B cell (primary cell): ENCODE measurements at regions not wholly inside any gene's neighbourhood (a gene's known extent, or its start where the extent isn't known, plus 50 kb on each side); places are given as distances from the start of the nearest gene placed in this dataset.

ENCODE experiments used
- ATAC-seq: fragments of 200-7000 bp; cut with Tn5 transposase; one replicate; pipeline ENCODE4 v1.10.0; 2021; ENCODE audit warnings: low read depth, mild to moderate bottlenecking, moderate number of reproducible peaks, moderate library complexity
- CTCF ChIA-PET: fragments of 350-600 bp; sonication (Branson Sonifier 250); formaldehyde crosslinking; loops from one replicate; lab custom pipeline; 2021; ENCODE audit warnings: antibody characterized with exemption, inconsistent platforms; lab: Charles Lee
- POLR2A ChIA-PET: fragments of 350-600 bp; sonication (Branson Sonifier 250); formaldehyde crosslinking; loops from one replicate; lab custom pipeline; 2021; ENCODE audit warnings: antibody characterized with exemption; lab: Charles Lee
- DNase-seq: peaks from one replicate; pipeline ENCODE4 v3.0.0; 2013
- H2AFZ ChIP-seq: 2 replicates; pipeline ENCODE4 v1.6.1; 2012; ENCODE audit warnings: mild to moderate bottlenecking, low read depth, low read length; ENCODE audit not compliant: insufficient read depth, poor library complexity, severe bottlenecking
- H3K27ac ChIP-seq, 2 donors: 1 replicate in 1 of 2; 2 replicates in 1 of 2; pipeline ENCODE4 v1.5.1; 2012 to 2013; ENCODE audit warnings: low read length in 2 of 2, mild to moderate bottlenecking in 2 of 2, moderate library complexity in 1 of 2
- H3K27me3 ChIP-seq, 4 experiments: fragments of 200-600 bp in 1 of 4; sonication (generic) in 1 of 4; replicated peaks in 1 of 4; 1 replicate in 2 of 4; 2 replicates in 2 of 4; pipeline versions ENCODE4 v1.6.1 to v1.7.0; 2013 to 2016; ENCODE audit warnings: low read length in 3 of 4, mild to moderate bottlenecking in 2 of 4, mixed read lengths in 1 of 4, moderate library complexity in 1 of 4; ENCODE audit not compliant: insufficient read depth in 4 of 4, control insufficient read depth in 3 of 4; ENCODE audit errors: control extremely low read depth in 1 of 4
- H3K36me3 ChIP-seq, 2 experiments: replicated peaks in 1 of 2; 1 replicate in 1 of 2; 2 replicates in 1 of 2; pipeline versions ENCODE4 v1.6.1 to v1.7.1; 2013; ENCODE audit warnings: low read length in 1 of 2; ENCODE audit not compliant: insufficient read depth in 2 of 2, control insufficient read depth in 1 of 2; ENCODE audit errors: control extremely low read depth in 1 of 2, extremely low read depth in 1 of 2
- H3K4me1 ChIP-seq, 2 donors: fragments of 200-600 bp in 1 of 2; sonication (generic) in 1 of 2; 1 replicate in 1 of 2; 2 replicates in 1 of 2; pipeline versions ENCODE4 v1.5.1 to v1.6.1; 2013 to 2017; ENCODE audit warnings: low read length in 2 of 2; ENCODE audit not compliant: control insufficient read depth in 2 of 2, insufficient read depth in 2 of 2
- H3K4me2 ChIP-seq: replicated peaks from 2 replicates; pipeline ENCODE3; 2012; ENCODE audit warnings: mild to moderate bottlenecking, low read depth, low read length; ENCODE audit not compliant: poor library complexity, severe bottlenecking
- H3K4me3 ChIP-seq, 5 experiments: fragments of 200-600 bp in 1 of 5; sonication (generic) in 1 of 5; 1 replicate in 3 of 5; 2 replicates in 2 of 5; pipeline versions ENCODE4 v1.5.1 to v1.7.0; 2011 to 2016; ENCODE audit warnings: low read length in 4 of 5, mild to moderate bottlenecking in 4 of 5, low read depth in 2 of 5, control low read depth in 1 of 5, moderate library complexity in 1 of 5; ENCODE audit not compliant: insufficient read depth in 1 of 5; ENCODE audit errors: control extremely low read depth in 1 of 5, extremely low read depth in 1 of 5
- H3K79me2 ChIP-seq: fragments of 200-600 bp; sonication (generic); one replicate; pipeline ENCODE4 v1.6.0; 2016; ENCODE audit warnings: low read length; ENCODE audit not compliant: control insufficient read depth, insufficient read depth
- H3K9ac ChIP-seq: fragments of 200-600 bp; sonication (generic); 2 replicates; pipeline ENCODE4 v1.6.1; 2017; ENCODE audit warnings: mild to moderate bottlenecking, low read length, moderate library complexity
- H3K9me3 ChIP-seq, 3 donors: one replicate each; pipeline versions ENCODE4 v1.6.1 to v1.7.1; 2013; ENCODE audit warnings: low read length in 2 of 3; ENCODE audit not compliant: control insufficient read depth in 2 of 3, insufficient read depth in 1 of 3; ENCODE audit errors: control extremely low read depth in 1 of 3
- H4K20me1 ChIP-seq: 2 replicates; pipeline ENCODE4 v1.6.0; 2012; ENCODE audit warnings: mild to moderate bottlenecking, low read length; ENCODE audit not compliant: insufficient read depth, control insufficient read depth, poor library complexity, severe bottlenecking
- H3K27ac Mint-ChIP-seq: one replicate; pipeline ENCODE4 v1.8.0; 2021; ENCODE audit warnings: mixed read lengths
- H3K27me3 Mint-ChIP-seq: one replicate; pipeline ENCODE4 v1.8.0; 2021; ENCODE audit warnings: mixed read lengths
- H3K4me1 Mint-ChIP-seq: one replicate; pipeline ENCODE4 v1.8.0; 2021; ENCODE audit warnings: mixed read lengths
- H3K4me3 Mint-ChIP-seq: one replicate; pipeline ENCODE4 v1.8.0; 2021; ENCODE audit warnings: mixed read lengths
- H3K9me3 Mint-ChIP-seq: one replicate; pipeline ENCODE4 v1.8.0; 2022; ENCODE audit warnings: mixed read lengths; ENCODE audit not compliant: insufficient read depth
- CTCF ChIP-seq: fragments of 200-600 bp; IDR thresholded peaks from one replicate; pipeline ENCODE4 v1.8.0; 2022; ENCODE audit warnings: antibody characterized with exemption, mild to moderate bottlenecking
- EZH2 ChIP-seq: IDR thresholded peaks from 2 replicates; pipeline ENCODE4 v1.6.1; 2012; ENCODE audit warnings: borderline replicate concordance, low read depth, mild to moderate bottlenecking, moderate library complexity, low read length; ENCODE audit not compliant: insufficient read depth, poor library complexity, severe bottlenecking
- WGBS: methylation state at CpG from one replicate; pipeline ENCODE4 v1.1.5; 2013; ENCODE audit warnings: missing lambda C conversion rate; ENCODE audit not compliant: insufficient coverage; 5-methylcytosine and 5-hydroxymethylcytosine counted together
- intact Hi-C: fragments of 100-400 bp; cut with micrococcal nuclease; formaldehyde crosslinking; loops from one replicate; pipeline ENCODE4 v1.10.0; 2022

GRCh38 chr14:30134936-30135335, 207.3 kb upstream of the PRKD1 start:
- H3K27me3 Mint-ChIP-seq = no peaks in the 10 kb centered on the region
- DNase-seq = no peak
- Histone ChIP-seq H3K27me3 (no peaks in the 10 kb centered on the region), H3K4me1 (no peaks in the 10 kb centered on the region), H4K20me1 (no peaks in the 10 kb centered on the region), H3K9ac (no peak overlapping the region), H2AFZ (no peak overlapping the region), H3K4me3 (no peak overlapping the region), H3K36me3 (no peaks in the 10 kb centered on the region), H3K79me2 (no peaks in the 10 kb centered on the region), H3K27ac (no peak overlapping the region), H3K4me2 (no peak overlapping the region), H3K9me3 (peaks cover 0 to 4% (median 0%) of the 10 kb centered on the region in 3 donors)
- H3K9me3 Mint-ChIP-seq = no peaks in the 10 kb centered on the region
- no peak overlapping the region for H3K27ac Mint-ChIP-seq
- ATAC-seq = no peak
- TF ChIP-seq CTCF (no peak), EZH2 (no peak)
- CTCF ChIA-PET = no interaction called here
- intact Hi-C loops = no loop called here
- POLR2A ChIA-PET = no interaction called here
- WGBS = no CpG with 5 or more reads among the region's 5 CpGs
- H3K4me1 Mint-ChIP-seq = no peaks in the 10 kb centered on the region
- no peak overlapping the region for H3K4me3 Mint-ChIP-seq

GRCh38 chr14:30138567-30138966, 210.9 kb upstream of the PRKD1 start:
- no peak overlapping the region for H3K4me3 ChIP-seq
- no peaks in the 10 kb centered on the region for H3K79me2 ChIP-seq
- DNase-seq = no peak
- H4K20me1 ChIP-seq = no peaks in the 10 kb centered on the region
- H3K9ac ChIP-seq = no peak overlapping the region
- H3K27me3 ChIP-seq = no peaks in the 10 kb centered on the region
- H3K27ac ChIP-seq = no peak overlapping the region
- CTCF ChIA-PET = no interaction called here
- H3K27ac Mint-ChIP-seq = no peak overlapping the region
- H3K9me3 ChIP-seq = peaks cover 0 to 4% (median 0%) of the 10 kb centered on the region in 3 donors
- 88% methylated on average over 1 of the region's 1 CpG for WGBS
- no peaks in the 10 kb centered on the region for H3K9me3 Mint-ChIP-seq
- no peaks in the 10 kb centered on the region for H3K27me3 Mint-ChIP-seq
- TF ChIP-seq EZH2 (no peak), CTCF (no peak)
- no peaks in the 10 kb centered on the region for H3K4me1 Mint-ChIP-seq
- no peak overlapping the region for H3K4me3 Mint-ChIP-seq
- H3K36me3 ChIP-seq = no peaks in the 10 kb centered on the region
- no peaks in the 10 kb centered on the region for H3K4me1 ChIP-seq
- POLR2A ChIA-PET = no interaction called here
- ATAC-seq = no peak
- intact Hi-C loops = no loop called here
- no peak overlapping the region for H2AFZ ChIP-seq
- no peak overlapping the region for H3K4me2 ChIP-seq
